Kasumi-1 (cell line): ENCODE measurements at regions not wholly inside any gene's neighbourhood (a gene's known extent, or its start where the extent isn't known, plus 50 kb on each side); places are given as distances from the start of the nearest gene placed in this dataset.

ENCODE experiments used
- DNase-seq, 2 experiments: peaks; one replicate each; lab custom pipeline; 2025; lab: John Stamatoyannopoulos, UW

DNA sequence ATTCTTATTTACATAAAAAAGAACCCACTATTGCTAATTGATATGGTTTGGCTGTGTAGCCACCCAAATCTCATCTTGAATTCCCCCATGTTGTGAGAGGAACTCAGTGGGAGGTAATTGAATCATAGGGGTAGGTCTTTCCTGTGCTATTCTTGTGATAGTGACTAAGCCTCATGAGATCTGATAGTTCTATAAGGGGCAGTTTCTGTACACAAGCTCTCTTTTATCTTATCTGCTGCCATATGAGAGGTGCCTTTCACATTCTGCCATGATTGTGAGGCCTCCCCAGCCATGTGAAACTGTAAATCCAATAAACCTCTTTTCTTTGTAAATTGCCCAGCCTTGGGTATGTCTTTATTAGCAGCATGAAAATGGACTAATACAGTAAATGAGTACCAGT is 58.2 kb upstream of the PRR16 start:
- no peak for DNase-seq

DNA sequence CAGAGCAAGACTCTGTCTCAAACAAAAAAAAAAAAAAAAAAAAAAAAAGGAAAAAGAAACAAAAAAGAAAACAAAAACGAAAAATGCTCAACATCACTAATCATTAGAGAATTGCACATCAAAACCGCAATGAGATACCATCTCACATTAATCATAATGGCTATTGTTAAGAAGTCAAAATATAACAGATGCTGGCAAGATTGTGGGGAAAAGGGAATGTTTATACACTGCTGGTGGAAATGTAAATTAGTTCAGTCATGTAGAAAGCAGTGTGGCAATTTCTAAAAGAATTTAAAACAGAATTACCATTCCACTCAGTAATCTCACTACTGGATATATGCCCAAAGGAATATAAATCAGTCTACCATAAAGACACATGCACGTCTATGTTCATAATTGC is 50.4 kb upstream of the PRR16 start:
- DNase-seq = no peak
